Fibroblast of mammary gland (primary cell): ENCODE measurements at regions not wholly inside any gene's neighbourhood (a gene's known extent, or its start where the extent isn't known, plus 50 kb on each side); places are given as distances from the start of the nearest gene placed in this dataset.

Experiments
- DNase-seq: peaks from one replicate; pipeline ENCODE4 v3.0.0-alpha.2; 2010; ENCODE audit warnings: low read depth
- H3K4me3 ChIP-seq: 2 replicates; pipeline ENCODE4 v1.5.1; 2011; ENCODE audit warnings: low read depth, mild to moderate bottlenecking, low read length, moderate library complexity; ENCODE audit not compliant: control insufficient read depth
- TF ChIP-seq, protein P1 (sequence below): conservative IDR thresholded peaks from 2 replicates; pipeline ENCODE4 v1.5.1; 2011; ENCODE audit warnings: low read depth, low read length, inconsistent platforms; ENCODE audit not compliant: control insufficient read depth, insufficient read depth

DNA sequence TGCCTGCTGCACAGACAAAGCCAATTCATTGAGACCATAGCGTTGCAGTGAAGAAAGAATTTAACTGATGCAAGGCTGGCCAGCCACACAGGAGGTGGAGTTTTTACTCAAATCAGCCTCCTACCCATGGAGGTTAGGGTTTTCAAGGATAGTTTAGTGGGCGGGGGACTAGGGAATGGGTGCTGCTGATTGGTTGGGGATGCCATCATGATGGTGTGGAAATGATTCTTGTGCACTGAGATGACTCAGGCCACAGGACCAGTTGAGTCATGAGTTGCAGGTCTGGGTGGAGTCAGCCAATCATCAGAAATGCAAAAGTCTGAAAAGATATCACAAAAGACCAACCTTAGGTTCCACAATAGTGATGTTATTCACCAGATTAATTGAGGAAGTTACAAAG is 359.6 kb downstream of the FOXO1 start:
- no peak overlapping the region for H3K4me3 ChIP-seq
- DNase-seq, result peak; percentile 38
- TF ChIP-seq, protein P1, sequence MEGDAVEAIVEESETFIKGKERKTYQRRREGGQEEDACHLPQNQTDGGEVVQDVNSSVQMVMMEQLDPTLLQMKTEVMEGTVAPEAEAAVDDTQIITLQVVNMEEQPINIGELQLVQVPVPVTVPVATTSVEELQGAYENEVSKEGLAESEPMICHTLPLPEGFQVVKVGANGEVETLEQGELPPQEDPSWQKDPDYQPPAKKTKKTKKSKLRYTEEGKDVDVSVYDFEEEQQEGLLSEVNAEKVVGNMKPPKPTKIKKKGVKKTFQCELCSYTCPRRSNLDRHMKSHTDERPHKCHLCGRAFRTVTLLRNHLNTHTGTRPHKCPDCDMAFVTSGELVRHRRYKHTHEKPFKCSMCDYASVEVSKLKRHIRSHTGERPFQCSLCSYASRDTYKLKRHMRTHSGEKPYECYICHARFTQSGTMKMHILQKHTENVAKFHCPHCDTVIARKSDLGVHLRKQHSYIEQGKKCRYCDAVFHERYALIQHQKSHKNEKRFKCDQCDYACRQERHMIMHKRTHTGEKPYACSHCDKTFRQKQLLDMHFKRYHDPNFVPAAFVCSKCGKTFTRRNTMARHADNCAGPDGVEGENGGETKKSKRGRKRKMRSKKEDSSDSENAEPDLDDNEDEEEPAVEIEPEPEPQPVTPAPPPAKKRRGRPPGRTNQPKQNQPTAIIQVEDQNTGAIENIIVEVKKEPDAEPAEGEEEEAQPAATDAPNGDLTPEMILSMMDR, result no peak

DNA sequence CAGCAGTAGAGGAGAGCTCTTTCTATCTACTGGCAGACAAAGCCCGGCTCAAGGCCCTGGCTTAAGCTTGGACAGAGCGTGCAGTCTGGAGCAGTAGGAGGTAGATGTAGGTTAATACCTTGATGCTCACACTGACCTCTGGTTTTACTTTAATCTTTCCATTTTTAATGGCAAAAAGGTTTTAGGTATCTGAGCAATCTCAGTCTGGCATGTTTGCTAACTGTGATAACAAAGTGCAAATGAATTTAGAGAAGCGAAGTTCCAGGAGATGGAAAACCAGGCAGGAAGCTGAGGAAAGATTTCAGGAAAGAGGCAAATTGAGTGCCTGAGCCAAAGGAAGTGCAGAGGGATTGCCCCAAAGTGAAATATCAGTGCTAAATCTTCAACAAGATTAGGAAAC is 356.6 kb downstream of the FOXO1 start:
- no peak for DNase-seq
- no peak overlapping the region for H3K4me3 ChIP-seq
- TF ChIP-seq, protein P1, result no peak

DNA sequence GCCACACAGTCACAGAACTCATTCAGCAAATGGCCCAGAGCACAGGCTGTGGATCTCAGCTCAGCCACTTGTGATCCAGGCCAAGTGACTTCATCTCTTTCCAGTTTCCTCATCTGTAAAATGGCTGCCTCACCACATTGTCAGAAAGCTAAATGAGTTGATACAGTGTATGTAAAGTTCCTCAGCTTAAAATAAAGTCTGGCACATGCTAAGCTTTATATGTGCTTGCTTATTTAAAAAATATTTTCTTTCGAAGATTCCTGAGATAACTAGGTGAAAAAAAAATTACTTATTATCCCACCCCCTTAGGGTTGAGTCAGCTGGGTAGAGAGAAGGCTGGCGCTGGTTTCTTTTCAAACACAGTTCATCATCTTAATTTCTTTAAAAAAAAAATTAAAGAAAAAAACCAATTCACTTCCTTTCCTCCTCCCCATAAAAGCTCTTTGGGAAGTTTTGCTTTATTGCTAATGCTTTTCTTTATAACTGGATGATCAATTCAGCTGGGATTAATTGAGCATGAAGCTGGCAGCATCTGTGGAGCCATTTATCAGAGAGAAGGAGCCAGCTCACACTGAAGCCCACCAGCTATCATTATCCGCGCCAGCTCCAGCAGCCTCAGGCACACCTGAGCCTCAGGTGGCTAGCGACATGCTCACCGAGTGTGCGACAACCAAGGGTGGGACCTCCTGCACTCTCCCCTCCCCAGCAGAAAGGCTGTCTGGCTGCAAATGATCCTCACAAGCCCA is 354.9 kb downstream of the FOXO1 start:
- no peak for DNase-seq
- no peak overlapping the region for H3K4me3 ChIP-seq
- TF ChIP-seq, protein P1, result no peak

DNA sequence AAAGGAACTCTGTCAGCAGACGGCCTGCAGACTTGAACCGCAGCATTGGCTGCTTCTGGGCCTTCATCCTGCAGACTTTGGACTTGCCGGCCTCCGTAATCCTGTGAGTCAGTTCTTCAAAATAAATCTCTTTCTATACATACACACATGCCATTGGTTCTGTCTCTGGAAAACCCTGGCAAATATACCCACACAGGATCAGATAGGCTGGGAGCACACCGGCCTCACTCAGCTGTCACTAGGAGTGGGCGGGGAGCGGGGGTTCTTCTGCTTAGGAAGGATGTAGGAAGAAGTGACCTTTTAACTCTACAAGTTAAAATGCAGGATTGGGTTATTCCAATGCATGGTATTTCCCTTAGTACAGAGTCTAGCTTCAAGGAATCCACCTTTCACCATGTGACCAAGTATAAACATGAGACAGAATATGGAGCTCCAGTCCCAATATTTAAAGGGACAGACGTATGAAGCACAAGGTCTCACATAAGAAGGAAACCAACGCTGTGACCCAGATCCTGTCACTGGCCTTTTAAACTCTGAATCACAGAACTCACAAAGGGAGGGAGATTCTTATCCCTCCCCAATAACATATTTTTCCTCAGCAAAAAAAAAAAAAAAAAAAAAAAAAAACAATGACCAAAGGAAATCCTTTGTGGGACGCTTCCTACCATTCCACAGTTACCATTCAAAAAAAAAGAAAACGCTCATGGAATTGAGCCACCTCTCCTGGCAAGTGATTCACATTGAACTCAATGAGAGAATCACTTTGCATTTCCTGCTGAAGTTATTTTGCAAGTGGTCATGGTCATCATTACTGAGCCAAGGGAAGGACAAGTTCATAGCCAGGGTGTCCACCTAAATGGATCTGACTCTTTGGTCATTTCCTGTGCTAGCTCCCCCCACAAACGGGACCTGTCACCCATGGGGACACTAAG is 352.9 kb downstream of the FOXO1 start:
- DNase-seq, result peak; percentile 55
- H3K4me3 ChIP-seq, result no peak overlapping the region
- TF ChIP-seq, protein P1, result no peak

DNA sequence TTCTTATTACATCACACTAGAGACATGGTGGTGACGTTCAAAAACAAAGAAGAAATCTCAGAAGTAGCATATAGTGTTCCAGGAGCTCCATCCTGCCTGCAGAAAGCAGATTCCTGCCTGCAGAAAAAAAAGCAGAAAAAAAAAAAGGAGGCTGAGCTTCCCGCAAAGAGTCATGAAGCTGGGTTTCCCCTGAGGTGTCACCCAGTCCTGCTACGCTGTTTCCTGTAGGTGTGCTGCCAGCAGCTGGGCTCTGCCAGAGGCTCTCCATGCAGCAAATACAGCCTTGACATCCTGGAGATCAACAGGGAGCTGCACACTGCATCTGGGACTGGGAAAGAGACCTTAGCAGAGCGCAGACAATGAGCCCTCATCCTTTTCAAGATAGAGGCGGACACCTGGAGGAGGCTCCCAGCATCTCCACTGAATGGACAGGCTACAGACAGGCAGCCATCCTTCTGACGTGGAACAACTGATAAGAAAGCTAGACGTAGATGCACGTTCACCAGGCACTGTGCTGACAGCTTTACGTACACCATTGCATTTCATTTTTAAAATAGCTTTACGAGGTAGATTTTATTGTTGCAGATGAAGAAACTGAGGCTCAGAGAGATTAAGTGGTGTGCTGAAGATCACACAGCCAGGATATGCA is 350.9 kb downstream of the FOXO1 start:
- TF ChIP-seq, protein P1, result no peak
- H3K4me3 ChIP-seq, result no peak overlapping the region
- DNase-seq, result no peak

DNA sequence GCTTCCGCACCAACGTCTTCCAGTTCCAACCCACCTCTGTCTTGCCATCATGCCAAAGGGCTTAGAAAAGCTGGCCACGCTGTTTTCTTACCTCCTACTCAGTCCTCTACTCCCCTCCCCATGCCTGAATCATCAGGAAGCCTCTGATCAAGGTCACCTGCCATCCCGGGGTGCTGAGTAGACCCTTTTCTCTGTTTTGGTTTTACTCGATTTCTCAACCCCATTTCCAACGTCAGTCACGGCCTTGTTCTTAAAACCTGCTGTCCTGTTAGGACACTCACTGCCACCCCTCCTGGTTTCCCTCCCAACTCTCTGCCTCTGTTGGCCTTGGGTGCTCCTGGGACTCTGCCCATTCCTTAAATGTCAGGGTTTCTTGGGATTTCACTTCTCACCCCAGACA is 350.1 kb downstream of the FOXO1 start:
- DNase-seq, result no peak
- H3K4me3 ChIP-seq, result no peak overlapping the region
- TF ChIP-seq, protein P1, result no peak
